ENCODE measurements at regions not wholly inside any gene's neighbourhood (a gene's known extent, or its start where the extent isn't known, plus 50 kb on each side); places are given as distances from the start of the nearest gene placed in this dataset.
"Not testable (repeated sequence)": the region's sequence is repeated elsewhere in the genome, so short reads cannot be mapped to it uniquely, and the experiment has no call there.

GRCh38 chr20:6700563-6701329, 66.7 kb upstream of the BMP2 start:
- no peaks in the 10 kb centered on the region for H3K4me1 ChIP-seq (ENCODE audit: insufficient read depth, insufficient read length)
- H3K9ac ChIP-seq (ENCODE audit: insufficient read length, low read depth) = no peak overlapping the region
- H3K4me3 ChIP-seq (ENCODE audit: insufficient read length, low read depth) = no peak overlapping the region
- no peaks in the 10 kb centered on the region for H3K36me3 ChIP-seq (ENCODE audit: insufficient read depth, insufficient read length, low read length)
- H3K27me3 ChIP-seq (ENCODE audit: insufficient read depth, insufficient read length) = no peaks in the 10 kb centered on the region
- no peak for DNase-seq (ENCODE audit: low read depth, low spot score)
- no peaks in the 10 kb centered on the region for H3K9me3 ChIP-seq (ENCODE audit: insufficient read depth, low read length)
- no peak for TF ChIP-seq SUZ12 (IDR thresholded peaks at IDR 0.05; ENCODE audit: extremely low read depth, insufficient read depth, insufficient read length)
- no peak for TF ChIP-seq YY1 (IDR thresholded peaks at IDR 0.05; ENCODE audit: insufficient read depth, insufficient read length)
- no peak for TF ChIP-seq ZNF274 (IDR thresholded peaks at IDR 0.05; ENCODE audit: low read depth, low read length)

- DNase-seq (ENCODE audit: low read depth, low spot score) = no peak
- Histone ChIP-seq H3K9ac (ENCODE audit: insufficient read length, low read depth) (no peak overlapping the region), H3K4me1 (ENCODE audit: insufficient read depth, insufficient read length) (no peaks in the 10 kb centered on the region), H3K4me3 (ENCODE audit: insufficient read length, low read depth) (no peak overlapping the region), H3K36me3 (ENCODE audit: insufficient read depth, insufficient read length, low read length) (no peaks in the 10 kb centered on the region), H3K27me3 (ENCODE audit: insufficient read depth, insufficient read length) (no peaks in the 10 kb centered on the region), H3K9me3 (ENCODE audit: insufficient read depth, low read length) (no peaks in the 10 kb centered on the region)
- TF ChIP-seq SUZ12 (IDR thresholded peaks at IDR 0.05; ENCODE audit: extremely low read depth, insufficient read depth, insufficient read length) = no peak
- TF ChIP-seq YY1 (IDR thresholded peaks at IDR 0.05; ENCODE audit: insufficient read depth, insufficient read length) = no peak
- no peak for TF ChIP-seq ZNF274 (IDR thresholded peaks at IDR 0.05; ENCODE audit: low read depth, low read length)
Measured at GRCh38 chr20:6699921-6700562, 67.4 kb upstream of the BMP2 start.

- no peaks in the 10 kb centered on the region for H3K27me3 ChIP-seq (ENCODE audit: insufficient read depth, insufficient read length)
- H3K4me1 ChIP-seq (ENCODE audit: insufficient read depth, insufficient read length) = no peaks in the 10 kb centered on the region
- DNase-seq (ENCODE audit: low read depth, low spot score) = no peak
- H3K4me3 ChIP-seq (ENCODE audit: insufficient read length, low read depth) = no peak overlapping the region
- no peak for TF ChIP-seq ZNF274 (IDR thresholded peaks at IDR 0.05; ENCODE audit: low read depth, low read length)
- TF ChIP-seq SUZ12 (IDR thresholded peaks at IDR 0.05; ENCODE audit: extremely low read depth, insufficient read depth, insufficient read length) = no peak
- no peak for TF ChIP-seq YY1 (IDR thresholded peaks at IDR 0.05; ENCODE audit: insufficient read depth, insufficient read length)
- no peaks in the 10 kb centered on the region for H3K36me3 ChIP-seq (ENCODE audit: insufficient read depth, insufficient read length, low read length)
- H3K9me3 ChIP-seq (ENCODE audit: insufficient read depth, low read length) = no peaks in the 10 kb centered on the region
- no peak overlapping the region for H3K9ac ChIP-seq (ENCODE audit: insufficient read length, low read depth)
Measured at GRCh38 chr20:6698723-6699122, 68.8 kb upstream of the BMP2 start.

- peak; percentile 35 for DNase-seq (ENCODE audit: low read depth, low spot score)
- no peaks in the 10 kb centered on the region for H3K36me3 ChIP-seq (ENCODE audit: insufficient read depth, insufficient read length, low read length)
- no peaks in the 10 kb centered on the region for H3K27me3 ChIP-seq (ENCODE audit: insufficient read depth, insufficient read length)
- no peaks in the 10 kb centered on the region for H3K4me1 ChIP-seq (ENCODE audit: insufficient read depth, insufficient read length)
- H3K9me3 ChIP-seq (ENCODE audit: insufficient read depth, low read length) = no peaks in the 10 kb centered on the region
- TF ChIP-seq YY1 (IDR thresholded peaks at IDR 0.05; ENCODE audit: insufficient read depth, insufficient read length) (no peak), ZNF274 (IDR thresholded peaks at IDR 0.05; ENCODE audit: low read depth, low read length) (no peak), SUZ12 (IDR thresholded peaks at IDR 0.05; ENCODE audit: extremely low read depth, insufficient read depth, insufficient read length) (no peak)
- no peak overlapping the region for H3K9ac ChIP-seq (ENCODE audit: insufficient read length, low read depth)
- no peak overlapping the region for H3K4me3 ChIP-seq (ENCODE audit: insufficient read length, low read depth)
Measured at GRCh38 chr20:6698056-6698455, 69.4 kb upstream of the BMP2 start.

DNA sequence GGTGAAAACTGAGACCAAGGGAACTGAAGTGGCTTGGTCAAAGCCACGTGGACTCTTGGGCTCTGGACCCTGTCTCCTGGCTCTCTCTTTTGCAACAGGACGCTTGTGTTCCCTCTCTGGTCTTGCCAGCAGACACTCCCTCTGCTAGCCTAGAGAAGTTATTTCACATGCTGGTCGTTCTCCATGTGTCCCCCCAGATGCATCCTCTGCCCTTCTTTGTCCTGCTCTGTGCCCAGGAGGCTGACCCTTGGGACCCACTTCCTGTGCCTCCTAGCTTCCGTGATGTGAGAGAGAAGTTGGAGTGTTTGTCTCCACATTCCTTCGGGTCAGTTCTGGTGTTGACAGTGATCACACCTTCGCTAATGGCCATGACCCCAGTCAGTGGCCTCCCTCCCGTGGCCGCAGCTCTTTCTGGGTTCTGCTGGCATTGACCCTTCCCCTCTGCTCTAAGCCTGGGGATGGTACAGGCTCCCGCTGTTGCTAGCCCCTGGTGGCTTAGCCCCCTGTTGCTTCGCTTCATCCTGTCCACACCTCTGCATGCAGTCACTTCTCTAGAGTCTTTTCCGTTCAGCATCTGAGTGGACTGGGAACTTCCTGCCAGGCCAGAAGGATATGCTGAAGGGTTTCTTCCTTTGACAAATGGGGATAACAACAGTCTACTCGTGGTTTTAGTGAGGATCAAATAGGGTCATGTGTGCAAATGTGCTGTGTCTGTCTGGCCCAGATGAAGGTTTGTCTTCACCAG, 70.1 kb upstream of the BMP2 start:
- TF ChIP-seq ZNF274 (IDR thresholded peaks at IDR 0.05; ENCODE audit: low read depth, low read length) = no peak
- TF ChIP-seq YY1 (IDR thresholded peaks at IDR 0.05; ENCODE audit: insufficient read depth, insufficient read length) = no peak
- no peak for TF ChIP-seq SUZ12 (IDR thresholded peaks at IDR 0.05; ENCODE audit: extremely low read depth, insufficient read depth, insufficient read length)
- H3K4me3 ChIP-seq (ENCODE audit: insufficient read length, low read depth) = no peak overlapping the region

DNA sequence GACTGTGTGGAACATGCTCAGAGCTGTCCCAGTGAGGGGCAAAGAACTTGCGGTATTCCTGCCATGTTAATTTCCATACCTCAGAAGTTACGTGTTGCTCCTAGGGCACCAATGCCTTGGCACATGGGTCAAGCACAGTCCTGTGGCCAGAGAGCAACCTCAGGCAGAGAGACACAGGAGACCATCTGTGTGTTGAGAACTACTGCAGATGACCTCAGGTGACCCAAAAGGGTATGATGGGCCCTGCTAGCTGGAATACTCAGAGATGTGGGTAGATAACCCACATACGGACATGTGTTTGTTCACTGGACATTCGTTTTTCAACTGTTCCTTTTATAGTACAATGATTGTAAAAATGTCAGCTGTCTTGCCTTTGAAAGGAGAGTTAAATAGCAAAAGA, 71.5 kb upstream of the BMP2 start:
- H3K4me1 ChIP-seq (ENCODE audit: insufficient read depth, insufficient read length) = no peaks in the 10 kb centered on the region
- H3K27me3 ChIP-seq (ENCODE audit: insufficient read depth, insufficient read length) = no peaks in the 10 kb centered on the region
- H3K9me3 ChIP-seq (ENCODE audit: insufficient read depth, low read length) = no peaks in the 10 kb centered on the region
- no peak for DNase-seq (ENCODE audit: low read depth, low spot score)
- no peak overlapping the region for H3K4me3 ChIP-seq (ENCODE audit: insufficient read length, low read depth)
- no peak overlapping the region for H3K9ac ChIP-seq (ENCODE audit: insufficient read length, low read depth)
- TF ChIP-seq SUZ12 (IDR thresholded peaks at IDR 0.05; ENCODE audit: extremely low read depth, insufficient read depth, insufficient read length) = no peak
- no peak for TF ChIP-seq ZNF274 (IDR thresholded peaks at IDR 0.05; ENCODE audit: low read depth, low read length)
- no peak for TF ChIP-seq YY1 (IDR thresholded peaks at IDR 0.05; ENCODE audit: insufficient read depth, insufficient read length)
- no peaks in the 10 kb centered on the region for H3K36me3 ChIP-seq (ENCODE audit: insufficient read depth, insufficient read length, low read length)

More for the DNA sequence above, 70.1 kb upstream of the BMP2 start:
- no peak for DNase-seq (ENCODE audit: low read depth, low spot score)
- H3K9me3 ChIP-seq (ENCODE audit: insufficient read depth, low read length) = no peaks in the 10 kb centered on the region
- no peaks in the 10 kb centered on the region for H3K4me1 ChIP-seq (ENCODE audit: insufficient read depth, insufficient read length)
- no peak overlapping the region for H3K9ac ChIP-seq (ENCODE audit: insufficient read length, low read depth)
- H3K36me3 ChIP-seq (ENCODE audit: insufficient read depth, insufficient read length, low read length) = no peaks in the 10 kb centered on the region
- no peaks in the 10 kb centered on the region for H3K27me3 ChIP-seq (ENCODE audit: insufficient read depth, insufficient read length)

DNA sequence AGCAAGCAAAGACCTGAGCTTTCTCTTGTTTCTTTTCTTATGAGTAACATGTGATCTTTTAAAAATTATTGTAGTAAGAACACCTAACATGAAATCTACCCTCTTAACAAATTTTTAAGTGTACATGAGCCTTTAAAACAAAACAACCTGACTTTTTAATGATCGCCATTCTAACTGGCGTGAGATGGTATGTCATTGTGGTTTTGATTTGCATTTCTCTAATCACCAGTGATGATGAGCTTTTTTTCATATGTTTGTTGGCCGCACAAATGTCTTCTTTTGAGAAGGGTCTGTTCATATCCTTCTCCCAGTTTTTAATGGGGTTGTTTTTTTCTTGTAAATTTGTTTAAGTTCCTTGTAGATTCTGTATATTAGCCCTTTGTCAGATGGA, 73.7 kb upstream of the BMP2 start:
- not testable (repeated sequence) for H3K36me3 ChIP-seq (ENCODE audit: insufficient read depth, insufficient read length, low read length); H3K27me3 ChIP-seq (ENCODE audit: insufficient read depth, insufficient read length); DNase-seq (ENCODE audit: low read depth, low spot score); H3K4me1 ChIP-seq (ENCODE audit: insufficient read depth, insufficient read length); H3K9ac ChIP-seq (ENCODE audit: insufficient read length, low read depth); H3K4me3 ChIP-seq (ENCODE audit: insufficient read length, low read depth); H3K9me3 ChIP-seq (ENCODE audit: insufficient read depth, low read length)

Data from NT2/D1 (cell line).